Peyer's patch (tissue), 4 donors: ENCODE measurements at regions not wholly inside any gene's neighbourhood (a gene's known extent, or its start where the extent isn't known, plus 50 kb on each side); places are given as distances from the start of the nearest gene placed in this dataset.
"Not testable (repeated sequence)": the region's sequence is repeated elsewhere in the genome, so short reads cannot be mapped to it uniquely, and the experiment has no call there.

ENCODE experiments used
- CTCF ChIP-seq, 6 experiments: fragments of 450-650 bp in 4 of 6; fragments of 200-600 bp in 2 of 6; sonication (generic) in 1 of 6; IDR thresholded peaks; one replicate each; pipeline ENCODE4 v1.5.1; 2017 to 2019; ENCODE audit warnings: antibody characterized with exemption in 6 of 6, mild to moderate bottlenecking in 3 of 6, moderate library complexity in 1 of 6
- POLR2A ChIP-seq, 2 donors: fragments of 450-650 bp; IDR thresholded peaks; one replicate each; pipeline ENCODE4 v1.5.1; 2017; ENCODE audit warnings: antibody characterized with exemption in 2 of 2, mild to moderate bottlenecking in 2 of 2, moderate library complexity in 2 of 2

GRCh38 chr4:129853685-129854467, 757.9 kb downstream of the C4orf33 start:
- TF ChIP-seq CTCF, POLR2A (IDR thresholded peaks at IDR 0.05): not testable (repeated sequence)
